Loucy (cell line): ENCODE measurements at regions not wholly inside any gene's neighbourhood (a gene's known extent, or its start where the extent isn't known, plus 50 kb on each side); places are given as distances from the start of the nearest gene placed in this dataset.

Experiments
- CTCF ChIP-seq: fragments of 200-600 bp; sonication (generic); conservative IDR thresholded peaks from 2 replicates; pipeline ENCODE4 v1.5.1; 2014; ENCODE audit warnings: mild to moderate bottlenecking, antibody characterized with exemption, low read length
- EZH2phosphoT487 ChIP-seq: fragments of 200-600 bp; IDR thresholded peaks from 2 replicates; pipeline ENCODE4 v1.6.1; 2018; ENCODE audit warnings: antibody characterized with exemption, mild to moderate bottlenecking, moderate library complexity, borderline replicate concordance

GRCh38 chr16:50917950-50918703, 176.2 kb downstream of the CYLD start:
- no peak for TF ChIP-seq CTCF
- no peak for TF ChIP-seq EZH2phosphoT487
